H1 (cell line): ENCODE measurements at regions not wholly inside any gene's neighbourhood (a gene's known extent, or its start where the extent isn't known, plus 50 kb on each side); places are given as distances from the start of the nearest gene placed in this dataset.
A peak's percentile ranks its signal among the peaks of the same experiment; 100 is the strongest.

ENCODE experiments used
- CTCF ChIA-PET: fragments of 300-600 bp; sonication (Branson Sonifier 250); formaldehyde crosslinking; loops from one replicate; lab custom pipeline; 2021; ENCODE audit not compliant: partially characterized antibody; lab: Charles Lee
- POLR2A ChIA-PET: fragments of 300-600 bp; sonication (Branson Sonifier 250); formaldehyde crosslinking; loops from one replicate; lab custom pipeline; 2021; ENCODE audit warnings: inconsistent platforms; ENCODE audit not compliant: partially characterized antibody; lab: Charles Lee
- DNase-seq, 2 experiments: peaks; one replicate each; pipeline versions ENCODE4 v3.0.0 to v3.0.0-alpha.2; 2010 to 2022; ENCODE audit warnings: low spot score in 2 of 2, low read depth in 1 of 2, mixed read lengths in 1 of 2
- FAIRE-seq: peaks from 2 replicates; lab custom pipeline; 2011; peaks lifted over from hg19 to GRCh38; lab: Jason Lieb, UNC
- H2AFZ ChIP-seq: 2 replicates; pipeline ENCODE4 v1.8.1; 2012; ENCODE audit warnings: low read length, inconsistent platforms
- H2AK5ac ChIP-seq: 2 replicates; pipeline ENCODE4 v1.6.1; 2013; ENCODE audit warnings: low read depth, low read length
- H2BK120ac ChIP-seq: replicated peaks from 2 replicates; pipeline ENCODE3; 2013; ENCODE audit warnings: low read depth, low read length, inconsistent platforms
- H2BK12ac ChIP-seq: 2 replicates; pipeline ENCODE4 v1.6.1; 2013; ENCODE audit warnings: low read depth, low read length
- H2BK15ac ChIP-seq: 2 replicates; pipeline ENCODE4 v1.6.1; 2013; ENCODE audit warnings: low read length
- H2BK20ac ChIP-seq: 2 replicates; pipeline ENCODE4 v1.6.1; 2013; ENCODE audit warnings: low read length
- H2BK5ac ChIP-seq: 2 replicates; pipeline ENCODE4 v1.6.1; 2013; ENCODE audit warnings: low read depth, low read length
- H3K14ac ChIP-seq: 2 replicates; pipeline ENCODE4 v1.6.1; 2013; ENCODE audit warnings: inconsistent platforms; ENCODE audit not compliant: insufficient read length
- H3K18ac ChIP-seq: 2 replicates; pipeline ENCODE4 v1.6.1; 2013; ENCODE audit warnings: low read length; ENCODE audit errors: extremely low read depth
- H3K23ac ChIP-seq: 2 replicates; pipeline ENCODE4 v1.6.1; 2013; ENCODE audit warnings: inconsistent platforms; ENCODE audit not compliant: insufficient read length
- H3K23me2 ChIP-seq: 2 replicates; pipeline ENCODE4 v1.6.1; 2013; ENCODE audit warnings: low read depth, low read length
- H3K27ac ChIP-seq: 2 replicates; pipeline ENCODE4 v1.6.1; 2011; ENCODE audit warnings: low read depth, low read length, inconsistent platforms
- H3K27me3 ChIP-seq, 4 experiments: replicated peaks in 1 of 4; 1 replicate in 1 of 4; 2 replicates in 3 of 4; pipeline versions ENCODE4 v1.6.1 to v1.8.1; 2011 to 2013; ENCODE audit warnings: low read length in 3 of 4, mild to moderate bottlenecking in 3 of 4, inconsistent platforms in 2 of 4, mixed read lengths in 2 of 4, moderate library complexity in 1 of 4; ENCODE audit not compliant: control insufficient read depth in 3 of 4, insufficient read depth in 3 of 4; ENCODE audit errors: extremely low read depth in 1 of 4
- H3K36me3 ChIP-seq, 4 experiments: 2 replicates each; pipeline versions ENCODE4 v1.6.1 to v1.8.1; 2011 to 2013; ENCODE audit warnings: mild to moderate bottlenecking in 4 of 4, low read length in 3 of 4, moderate library complexity in 2 of 4, control low read depth in 1 of 4, inconsistent platforms in 1 of 4; ENCODE audit not compliant: insufficient read depth in 4 of 4, control insufficient read depth in 2 of 4
- H3K4ac ChIP-seq: replicated peaks from 2 replicates; pipeline ENCODE3; 2013; ENCODE audit warnings: low read length, low read depth, mixed read lengths, inconsistent platforms; ENCODE audit not compliant: insufficient read length
- H3K4me1 ChIP-seq, 4 experiments: replicated peaks in 1 of 4; 1 replicate in 1 of 4; 2 replicates in 3 of 4; pipeline versions ENCODE4 v1.6.1 to v1.8.1; 2011 to 2013; ENCODE audit warnings: low read length in 3 of 4, inconsistent platforms in 2 of 4, mixed read lengths in 1 of 4; ENCODE audit not compliant: insufficient read depth in 4 of 4, control insufficient read depth in 3 of 4
- H3K4me2 ChIP-seq, 2 experiments: 2 replicates each; pipeline versions ENCODE4 v1.6.1 to v1.8.1; 2011 to 2013; ENCODE audit warnings: low read depth in 2 of 2, low read length in 2 of 2, control low read depth in 1 of 2, inconsistent platforms in 1 of 2, mild to moderate bottlenecking in 1 of 2; ENCODE audit not compliant: insufficient read depth in 1 of 2
- H3K4me3 ChIP-seq, 4 experiments: fragments of 200-600, 300-600 bp in 1 of 4; sonication (generic), shearing (Covaris generic), sonication (Bioruptor Twin) in 1 of 4; 2 replicates each; pipeline versions ENCODE4 v1.5.1 to v1.8.1; 2011 to 2016; ENCODE audit warnings: low read length in 4 of 4, low read depth in 3 of 4, control low read depth in 2 of 4, inconsistent platforms in 2 of 4, mild to moderate bottlenecking in 2 of 4, mixed read lengths in 1 of 4, moderate library complexity in 1 of 4; ENCODE audit not compliant: insufficient read depth in 2 of 4; ENCODE audit errors: extremely low read depth in 1 of 4
- H3K56ac ChIP-seq: replicated peaks from 2 replicates; pipeline ENCODE3; 2013; ENCODE audit warnings: low read depth, mild to moderate bottlenecking, mixed read lengths, low read length, inconsistent platforms; ENCODE audit not compliant: insufficient read length
- H3K79me1 ChIP-seq: 2 replicates; pipeline ENCODE4 v1.6.1; 2013; ENCODE audit warnings: low read depth, low read length, control low read depth
- H3K79me2 ChIP-seq, 2 experiments: 2 replicates each; pipeline versions ENCODE4 v1.6.1 to v1.8.1; 2012 to 2013; ENCODE audit warnings: low read length in 2 of 2, mild to moderate bottlenecking in 2 of 2, inconsistent platforms in 1 of 2; ENCODE audit not compliant: insufficient read depth in 2 of 2, control insufficient read depth in 1 of 2
- H3K9ac ChIP-seq, 4 experiments: replicated peaks in 1 of 4; 1 replicate in 1 of 4; 2 replicates in 3 of 4; pipeline versions ENCODE4 v1.6.1 to v1.8.1; 2011 to 2013; ENCODE audit warnings: low read depth in 3 of 4, low read length in 3 of 4, control low read depth in 2 of 4, mild to moderate bottlenecking in 2 of 4, moderate library complexity in 2 of 4, inconsistent platforms in 1 of 4; ENCODE audit errors: extremely low read depth in 1 of 4
- H3K9me3 ChIP-seq, 2 experiments: 2 replicates each; pipeline versions ENCODE4 v1.6.1 to v1.8.1; 2012 to 2013; ENCODE audit warnings: mild to moderate bottlenecking in 2 of 2, moderate library complexity in 2 of 2, control low read depth in 1 of 2, inconsistent platforms in 1 of 2, low read depth in 1 of 2, low read length in 1 of 2, mixed read lengths in 1 of 2; ENCODE audit not compliant: insufficient read depth in 2 of 2
- H4K20me1 ChIP-seq, 2 experiments: replicated peaks in 1 of 2; 2 replicates each; pipeline versions ENCODE3 to v1.8.1; 2011 to 2013; ENCODE audit warnings: inconsistent platforms in 2 of 2, low read length in 2 of 2, mild to moderate bottlenecking in 1 of 2; ENCODE audit not compliant: insufficient read depth in 2 of 2, control insufficient read depth in 1 of 2
- H4K5ac ChIP-seq: 2 replicates; pipeline ENCODE4 v1.6.1; 2013; ENCODE audit warnings: low read length, low read depth, mixed read lengths, inconsistent platforms; ENCODE audit not compliant: insufficient read length
- H4K8ac ChIP-seq: 2 replicates; pipeline ENCODE4 v1.8.0; 2013; ENCODE audit warnings: mild to moderate bottlenecking, moderate library complexity, low read length, inconsistent platforms; ENCODE audit not compliant: insufficient read depth; ENCODE audit errors: extremely low read depth
- H4K91ac ChIP-seq: replicated peaks from 2 replicates; pipeline ENCODE3; 2013; ENCODE audit warnings: low read length, mixed read lengths, inconsistent platforms; ENCODE audit not compliant: insufficient read length
- BACH1 ChIP-seq: IDR thresholded peaks from 2 replicates; pipeline ENCODE4 v1.6.1; 2012; ENCODE audit warnings: low read length, improper control_type of control experiment
- CBX5 ChIP-seq: fragments of 300-800, 300-1000 bp; sonication (generic); IDR thresholded peaks from 2 replicates; pipeline ENCODE4 v1.7.1; 2016; ENCODE audit warnings: antibody characterized with exemption, low read length, low read depth
- CHD1 ChIP-seq: IDR thresholded peaks from 2 replicates; pipeline ENCODE4 v1.6.1; 2012; ENCODE audit warnings: low read depth, low read length, improper control_type of control experiment
- EZH2 ChIP-seq: fragments of 200-600 bp; sonication (generic); IDR thresholded peaks from 2 replicates; pipeline ENCODE4 v1.7.1; 2012; ENCODE audit warnings: low read depth, mild to moderate bottlenecking, moderate library complexity, low read length, inconsistent platforms; ENCODE audit not compliant: severe bottlenecking
- KDM5A ChIP-seq: fragments of 200-600 bp; IDR thresholded peaks from 2 replicates; pipeline ENCODE4 v1.7.1; 2012; ENCODE audit warnings: mild to moderate bottlenecking, low read length, inconsistent platforms, mixed read lengths
- POLR2AphosphoS5 ChIP-seq: IDR thresholded peaks from 2 replicates; pipeline ENCODE4 v1.6.1; 2011; ENCODE audit warnings: low read depth, low read length
- RNF2 ChIP-seq: fragments of 200-900, 300-1000 bp; sonication (generic); IDR thresholded peaks from 2 replicates; pipeline ENCODE4 v1.7.1; 2016; ENCODE audit warnings: borderline replicate concordance, low read depth, mild to moderate bottlenecking, antibody characterized with exemption, low read length; ENCODE audit not compliant: poor library complexity, severe bottlenecking; ENCODE audit errors: missing control alignments
- RXRA ChIP-seq: IDR thresholded peaks from 2 replicates; pipeline ENCODE4 v1.6.1; 2011; ENCODE audit warnings: low read depth, mild to moderate bottlenecking, low read length, moderate library complexity; ENCODE audit not compliant: insufficient read depth
- SIN3A ChIP-seq, 2 experiments: IDR thresholded peaks in 1 of 2; conservative IDR thresholded peaks in 1 of 2; 2 replicates each; pipeline ENCODE4 v1.6.1; 2011 to 2012; ENCODE audit warnings: low read length in 2 of 2, improper control_type of control experiment in 1 of 2, low read depth in 1 of 2, mild to moderate bottlenecking in 1 of 2
- SIRT6 ChIP-seq: IDR thresholded peaks from one replicate; pipeline ENCODE4 v1.7.1; 2012; ENCODE audit warnings: low read length, inconsistent platforms
- SIX5 ChIP-seq: IDR thresholded peaks from 2 replicates; pipeline ENCODE4 v1.6.1; 2011; ENCODE audit warnings: mild to moderate bottlenecking, low read depth, low read length
- SP2 ChIP-seq: IDR thresholded peaks from 2 replicates; pipeline ENCODE4 v1.6.1; 2012; ENCODE audit warnings: mild to moderate bottlenecking, low read length, inconsistent platforms
- YY1 ChIP-seq: IDR thresholded peaks from 2 replicates; pipeline ENCODE4 v1.6.1; 2011; ENCODE audit warnings: low read depth, mild to moderate bottlenecking, low read length
- ZNF274 ChIP-seq: IDR thresholded peaks from 2 replicates; pipeline ENCODE4 v1.7.0; 2012; ENCODE audit warnings: low read length, borderline replicate concordance; ENCODE audit errors: extremely low read depth
- WGBS, 2 experiments: shearing (Covaris generic) in 1 of 2; methylation state at CpG; one replicate each; pipeline versions ENCODE4 v1.1.6 to v1.1.7; 2013 to 2015; ENCODE audit warnings: low lambda C conversion rate in 2 of 2, mixed read lengths in 2 of 2, inconsistent platforms in 1 of 2, low coverage in 1 of 2, missing lambda C conversion rate in 1 of 2; ENCODE audit not compliant: insufficient replicate concordance in 2 of 2, insufficient coverage in 1 of 2, insufficient read length in 1 of 2; ENCODE audit errors: extremely low coverage in 1 of 2, missing lambda C conversion rate in 1 of 2; 5-methylcytosine and 5-hydroxymethylcytosine counted together

DNA sequence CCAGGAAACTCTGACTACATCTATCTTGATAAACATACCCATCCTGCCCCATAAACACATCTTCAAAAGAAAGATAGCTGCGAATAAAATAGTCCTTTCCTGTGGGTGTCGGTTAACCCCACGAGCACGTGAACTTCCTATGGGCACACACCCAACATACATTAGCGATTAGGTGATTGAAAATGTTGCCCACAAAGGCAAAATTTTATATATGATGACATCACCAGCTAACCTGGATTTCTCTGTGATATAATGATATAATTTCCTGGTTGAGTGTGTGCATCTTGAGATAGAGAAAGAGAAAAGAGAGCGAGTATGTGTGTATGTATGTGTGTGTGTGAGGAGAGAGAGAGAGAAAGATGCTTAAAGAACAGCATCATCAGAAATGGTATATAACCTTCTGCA, 296.1 kb downstream of the PTPRC start:
- Histone ChIP-seq H3K79me2 (no peaks in the 10 kb centered on the region), H3K4ac (no peak overlapping the region), H4K8ac (no peak overlapping the region), H3K9ac (no peak overlapping the region), H3K4me3 (no peak overlapping the region), H2BK5ac (no peak overlapping the region), H2BK12ac (no peak overlapping the region), H2AFZ (no peak overlapping the region), H3K56ac (no peak overlapping the region), H4K20me1 (no peaks in the 10 kb centered on the region), H3K9me3 (no peaks in the 10 kb centered on the region), H3K4me1 (peaks cover 0 to 3% (median under 1%) of the 10 kb centered on the region in 4 experiments; a peak in 1 of 7 replicates), H4K5ac (no peak overlapping the region), H2BK120ac (no peak overlapping the region), H3K23ac (no peak overlapping the region), H2BK15ac (no peak overlapping the region), H3K18ac (no peak overlapping the region), H3K14ac (no peak overlapping the region), H3K36me3 (no peaks in the 10 kb centered on the region), H2BK20ac (no peak overlapping the region), H3K23me2 (no peaks in the 10 kb centered on the region), H4K91ac (no peak overlapping the region), H3K4me2 (0 out of 4 replicates have a peak overlapping the region, but pooled peaks of 1 of the 2 experiments have one; percentile 21), H3K79me1 (no peaks in the 10 kb centered on the region), H3K27ac (no peak overlapping the region), H2AK5ac (no peak overlapping the region), H3K27me3 (no peaks in the 10 kb centered on the region)
- TF ChIP-seq CBX5: no peak
- TF ChIP-seq SIN3A (conservative IDR thresholded peaks at IDR 0.05 in 1 of 2, IDR thresholded peaks at IDR 0.05 in 1 of 2; ENCODE audit: low read depth in 1 of 2, low read length in 2 of 2): no peak
- no peak for TF ChIP-seq RNF2
- no peak for TF ChIP-seq YY1
- TF ChIP-seq SIX5: no peak
- TF ChIP-seq POLR2AphosphoS5: no peak
- no peak for TF ChIP-seq BACH1
- TF ChIP-seq RXRA: no peak
- no peak for TF ChIP-seq SP2
- TF ChIP-seq SIRT6: no peak
- TF ChIP-seq ZNF274: no peak
- TF ChIP-seq CHD1: no peak
- TF ChIP-seq KDM5A: no peak
- no peak for TF ChIP-seq EZH2
- FAIRE-seq: no peak
- ChIA-PET POLR2A (no interaction called here), CTCF (no interaction called here)
- 84 to 100% methylated on average over 1 to 6 of the region's 6 CpGs for WGBS, 2 experiments
- DNase-seq: no peak
